Spleen (tissue), 7 donors: ENCODE measurements at regions not wholly inside any gene's neighbourhood (a gene's known extent, or its start where the extent isn't known, plus 50 kb on each side); places are given as distances from the start of the nearest gene placed in this dataset.

Experiments
- CTCF ChIP-seq, 11 experiments: fragments of 200-600 bp in 7 of 11; fragments of 450-650 bp in 4 of 11; sonication (generic) in 4 of 11; IDR thresholded peaks in 8 of 11; conservative IDR thresholded peaks in 3 of 11; 1 replicate in 7 of 11; 2 replicates in 4 of 11; pipeline versions ENCODE4 v1.4.0 to v1.8.0; 2016 to 2021; ENCODE audit warnings: antibody characterized with exemption in 11 of 11, inconsistent platforms in 4 of 11, mild to moderate bottlenecking in 1 of 11
- POLR2A ChIP-seq, 3 donors: fragments of 450-650 bp; IDR thresholded peaks; one replicate each; pipeline ENCODE4 v1.5.1; 2017; ENCODE audit warnings: antibody characterized with exemption in 3 of 3, mild to moderate bottlenecking in 1 of 3
- donor health status: DM: no; HTN: no; CAD: no; lungs with moderate emphysema.
- donor health status: DM: no; HTN: no; CAD: no.
- donor health status: DM: no; HTN: no; CAD: no.

- TF ChIP-seq CTCF (IDR thresholded peaks at IDR 0.05 in 8 of 11, conservative IDR thresholded peaks at IDR 0.05 in 3 of 11) (no peak), POLR2A (IDR thresholded peaks at IDR 0.05) (no peak)
These were observed 177.5 kb downstream of the RBM43 start for GRCh38 chr2:151083856-151084795.
